IMR-90 (cell line): ENCODE measurements at regions not wholly inside any gene's neighbourhood (a gene's known extent, or its start where the extent isn't known, plus 50 kb on each side); places are given as distances from the start of the nearest gene placed in this dataset.

ENCODE experiments used
- ATAC-seq: fragments of 200-7000 bp; cut with Tn5 transposase; 2 replicates; pipeline ENCODE4 v1.9.1; 2020; ENCODE audit warnings: low read depth, mild to moderate bottlenecking, moderate library complexity
- BruUV-seq: library from RNA; stranded (reverse); fragments of 400-500 nt; replicated peaks from 2 replicates; lab custom pipeline; 2021; lab: Mats Ljungman, UMichigan
- CTCF ChIA-PET: fragments of 300-600 bp; formaldehyde crosslinking; extraction: SDS; loops from one replicate; lab custom pipeline; 2021; ENCODE audit warnings: antibody characterized with exemption; lab: Yijun Ruan, JAX
- POLR2A ChIA-PET: fragments of 300-600 bp; sonication (Branson Sonifier 250); formaldehyde crosslinking; loops from one replicate; lab custom pipeline; 2022; ENCODE audit warnings: antibody characterized with exemption; ENCODE audit not compliant: unreplicated experiment; lab: Charles Lee
- DNase-seq: peaks from one replicate; pipeline ENCODE4 v3.0.0; 2013
- H2AFZ ChIP-seq: replicated peaks from 2 replicates; pipeline ENCODE3; 2013; ENCODE audit warnings: low read length, mild to moderate bottlenecking; ENCODE audit not compliant: poor library complexity
- H2AK5ac ChIP-seq: 2 replicates; pipeline ENCODE4 v1.6.1; 2013; ENCODE audit warnings: low read depth, low read length, inconsistent platforms
- H2AK9ac ChIP-seq: replicated peaks from 2 replicates; pipeline ENCODE3; 2013; ENCODE audit warnings: mild to moderate bottlenecking, low read depth, low read length, moderate library complexity; ENCODE audit not compliant: poor library complexity
- H2BK120ac ChIP-seq: 2 replicates; pipeline ENCODE4 v1.6.1; 2013; ENCODE audit warnings: low read depth, low read length, inconsistent platforms
- H2BK15ac ChIP-seq: 3 replicates; pipeline ENCODE4 v1.6.1; 2013; ENCODE audit warnings: low read depth, low read length, inconsistent platforms
- H2BK20ac ChIP-seq: 2 replicates; pipeline ENCODE4 v1.6.1; 2013; ENCODE audit warnings: low read depth, mild to moderate bottlenecking, inconsistent platforms, low read length, moderate library complexity
- H2BK5ac ChIP-seq: 2 replicates; pipeline ENCODE4 v1.6.1; 2013; ENCODE audit warnings: mild to moderate bottlenecking, low read depth, low read length, inconsistent platforms; ENCODE audit not compliant: poor library complexity, severe bottlenecking
- H3K14ac ChIP-seq: replicated peaks from 2 replicates; pipeline ENCODE4 v1.6.1; 2013; ENCODE audit warnings: low read depth, low read length, inconsistent platforms
- H3K18ac ChIP-seq: 2 replicates; pipeline ENCODE4 v1.6.1; 2013; ENCODE audit warnings: low read depth, low read length, control low read depth
- H3K23ac ChIP-seq: 2 replicates; pipeline ENCODE4 v1.6.1; 2013; ENCODE audit warnings: low read depth, low read length, inconsistent platforms
- H3K27ac ChIP-seq: 2 replicates; pipeline ENCODE4 v1.5.1; 2013; ENCODE audit warnings: mild to moderate bottlenecking, control low read depth, low read length; ENCODE audit not compliant: insufficient read depth
- H3K27me3 ChIP-seq: 2 replicates; pipeline ENCODE4 v1.6.1; 2013; ENCODE audit warnings: low read length; ENCODE audit not compliant: control insufficient read depth, insufficient read depth
- H3K36me3 ChIP-seq: 2 replicates; pipeline ENCODE4 v1.6.1; 2013; ENCODE audit warnings: low read length, mixed read lengths; ENCODE audit not compliant: control insufficient read depth, insufficient read depth
- H3K4ac ChIP-seq: 2 replicates; pipeline ENCODE4 v1.6.1; 2013; ENCODE audit warnings: low read depth, low read length, inconsistent platforms
- H3K4me1 ChIP-seq: 2 replicates; pipeline ENCODE4 v1.6.1; 2013; ENCODE audit warnings: low read length, mixed read lengths; ENCODE audit not compliant: control insufficient read depth, insufficient read depth
- H3K4me2 ChIP-seq: 2 replicates; pipeline ENCODE4 v1.6.1; 2013; ENCODE audit warnings: low read depth, mild to moderate bottlenecking, control low read depth, low read length, moderate library complexity
- H3K4me3 ChIP-seq: 2 replicates; pipeline ENCODE4 v1.5.1; 2013; ENCODE audit warnings: low read depth, mild to moderate bottlenecking, control low read depth, low read length, moderate library complexity; ENCODE audit not compliant: insufficient read depth
- H3K56ac ChIP-seq: 2 replicates; pipeline ENCODE4 v1.6.1; 2013; ENCODE audit warnings: low read length, inconsistent platforms; ENCODE audit not compliant: insufficient read depth; ENCODE audit errors: extremely low read depth
- H3K79me1 ChIP-seq, 2 experiments: 2 replicates each; pipeline ENCODE4 v1.6.1; 2013; ENCODE audit warnings: low read length in 2 of 2, inconsistent platforms in 1 of 2, low read depth in 1 of 2
- H3K9ac ChIP-seq: 2 replicates; pipeline ENCODE4 v1.6.1; 2013; ENCODE audit warnings: low read depth, low read length, control low read depth
- H3K9me1 ChIP-seq: 2 replicates; pipeline ENCODE4 v1.6.1; 2013; ENCODE audit warnings: low read length, inconsistent platforms; ENCODE audit not compliant: insufficient read depth
- H3K9me3 ChIP-seq: 2 replicates; pipeline ENCODE4 v1.6.1; 2013; ENCODE audit warnings: low read length; ENCODE audit not compliant: control insufficient read depth, insufficient read depth
- H4K20me1 ChIP-seq: 2 replicates; pipeline ENCODE4 v1.6.1; 2013; ENCODE audit warnings: low read length, inconsistent platforms; ENCODE audit not compliant: insufficient read depth
- H4K5ac ChIP-seq: 2 replicates; pipeline ENCODE4 v1.6.1; 2013; ENCODE audit warnings: mild to moderate bottlenecking, low read depth, low read length, control low read depth
- H4K8ac ChIP-seq, 2 experiments: 2 replicates each; pipeline ENCODE4 v1.6.1; 2013; ENCODE audit warnings: low read depth in 2 of 2, low read length in 2 of 2, control low read depth in 1 of 2, inconsistent platforms in 1 of 2
- H4K91ac ChIP-seq: 2 replicates; pipeline ENCODE4 v1.6.1; 2013; ENCODE audit warnings: low read depth, low read length, inconsistent platforms; ENCODE audit not compliant: insufficient read depth
- CEBPB ChIP-seq: IDR thresholded peaks from 2 replicates; pipeline ENCODE4 v1.6.1; 2012; ENCODE audit warnings: low read depth, low read length, improper control_type of control experiment
- MAFK ChIP-seq: IDR thresholded peaks from 2 replicates; pipeline ENCODE4 v1.6.1; 2012; ENCODE audit warnings: low read depth, low read length, improper control_type of control experiment
- SMC3 ChIP-seq: fragments of 150-350 bp; IDR thresholded peaks from 2 replicates; pipeline ENCODE4 v1.6.1; 2016; ENCODE audit warnings: low read depth, mild to moderate bottlenecking, antibody characterized with exemption, low read length, moderate library complexity
- WGBS, 2 experiments: methylation state at CpG; one replicate each; pipeline versions ENCODE4 v1.1.5 to v1.1.7; 2013; ENCODE audit warnings: missing lambda C conversion rate in 2 of 2; ENCODE audit not compliant: insufficient read length in 1 of 2; ENCODE audit errors: extremely low coverage in 2 of 2; 5-methylcytosine and 5-hydroxymethylcytosine counted together
- dilution Hi-C: fragments of 300-500 bp; cut with HindIII; formaldehyde crosslinking; loops from one replicate; pipeline ENCODE4 v1.14.3; 2018; ENCODE audit warnings: low sequenced_read_pairs; ENCODE audit not compliant: unreplicated experiment
- in situ Hi-C: fragments of 300-500 bp; cut with MboI; formaldehyde crosslinking; loops from 3 replicates; pipeline ENCODE4 v1.14.3; 2019; ENCODE audit warnings: low sequenced_read_pairs, inconsistent platforms, mixed read lengths
- intact Hi-C: fragments of 100-400 bp; cut with micrococcal nuclease; formaldehyde crosslinking; loops from 2 replicates; pipeline ENCODE4 v1.10.0; 2022

DNA sequence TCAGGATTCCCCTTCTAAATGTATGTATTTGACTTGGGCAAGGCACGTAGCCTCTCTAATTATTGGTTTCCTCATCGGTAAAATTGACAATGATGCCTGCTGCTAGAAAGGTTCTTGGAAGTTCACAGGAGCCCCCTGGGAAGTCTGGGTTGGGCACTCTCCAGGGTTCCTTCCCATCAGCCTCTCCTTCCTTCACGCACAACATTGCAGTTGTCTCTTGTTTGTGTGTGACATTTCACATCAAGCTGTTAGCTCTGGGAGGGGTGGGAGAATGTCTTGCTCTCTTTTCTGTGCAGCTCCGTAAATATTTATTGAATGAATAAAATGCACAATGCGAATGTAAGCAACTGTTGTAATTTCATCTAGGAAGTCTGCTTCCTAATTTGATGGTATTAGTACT, 153.2 kb upstream of the PRICKLE1 start:
- Histone ChIP-seq H3K79me1 (no peaks in the 10 kb centered on the region; a peak in 1 of 4 replicates), H2BK5ac (no peak overlapping the region), H3K27ac (no peak overlapping the region), H2AK9ac (no peak overlapping the region), H3K9me1 (no peaks in the 10 kb centered on the region), H3K27me3 (no peaks in the 10 kb centered on the region), H2AK5ac (no peak overlapping the region), H3K14ac (peak overlapping the region; percentile 59), H3K4me3 (no peak overlapping the region), H3K56ac (no peak overlapping the region), H4K5ac (no peak overlapping the region), H4K20me1 (no peaks in the 10 kb centered on the region), H4K8ac (peak overlapping the region in 1 of 2 experiments; percentile 56; a peak in 1 of 4 replicates), H3K23ac (peak overlapping the region; percentile 13; the same call in 1 of the 2 replicates), H2BK20ac (peak overlapping the region; percentile 73; the same call in 1 of the 2 replicates), H2AFZ (peak overlapping the region; percentile 55), H3K18ac (peak overlapping the region; percentile 20; the same call in 1 of the 2 replicates), H3K4me1 (peaks cover 7% of the 10 kb centered on the region), H3K4me2 (no peak overlapping the region), H3K4ac (peak overlapping the region; percentile 72; the same call in 1 of the 2 replicates), H2BK120ac (peak overlapping the region; percentile 73), H3K9me3 (peaks cover 6% of the 10 kb centered on the region), H2BK15ac (peak overlapping the region; percentile 33; the same call in 1 of the 3 replicates), H4K91ac (no peak overlapping the region), H3K36me3 (no peaks in the 10 kb centered on the region), H3K9ac (no peak overlapping the region)
- no peak for DNase-seq
- ChIA-PET POLR2A (no interaction called here), CTCF (no interaction called here)
- ATAC-seq, result no peak
- no TSS peak for BruUV-seq
- no CpG with 5 or more reads among the region's 5 CpGs for WGBS, 2 experiments
- dilution Hi-C loops (no loop called here), intact Hi-C loops (no loop called here), in situ Hi-C loops (no loop called here)
- TF ChIP-seq CEBPB (no peak), MAFK (no peak), SMC3 (no peak)
